Fibroblast of lung (primary cell): ENCODE measurements at regions not wholly inside any gene's neighbourhood (a gene's known extent, or its start where the extent isn't known, plus 50 kb on each side); places are given as distances from the start of the nearest gene placed in this dataset.

Experiments
- EZH2 ChIP-seq: IDR thresholded peaks from 2 replicates; pipeline ENCODE4 v1.5.1; 2012; ENCODE audit warnings: low read length, control low read depth, mild to moderate bottlenecking; ENCODE audit errors: missing control alignments
- TF ChIP-seq, protein P1 (sequence below), 2 donors: IDR thresholded peaks in 1 of 2; conservative IDR thresholded peaks in 1 of 2; 1 replicate in 1 of 2; 2 replicates in 1 of 2; pipeline ENCODE4 v1.5.1; 2011 to 2012; ENCODE audit warnings: low read length in 2 of 2, control low read depth in 1 of 2, inconsistent platforms in 1 of 2, low read depth in 1 of 2, mild to moderate bottlenecking in 1 of 2

DNA sequence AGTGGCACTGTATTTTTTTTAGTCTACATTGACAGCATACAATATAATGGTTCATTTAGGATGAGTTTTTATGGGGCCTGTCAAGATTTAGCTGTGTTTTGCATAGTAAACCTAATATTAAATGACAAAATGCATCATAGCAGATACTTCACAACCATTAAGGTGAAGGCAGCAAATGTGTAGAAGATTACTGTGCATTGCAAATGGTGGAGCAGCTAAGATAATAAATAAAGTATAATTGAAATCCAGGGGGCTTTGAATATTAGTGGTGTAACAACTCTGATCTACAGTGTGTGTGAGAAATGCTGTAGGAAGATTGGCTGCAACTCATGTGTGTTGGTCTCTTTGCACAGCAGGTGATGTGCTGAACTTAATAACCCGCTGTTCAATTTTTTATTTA is 801.9 kb upstream of the CITED2 start:
- TF ChIP-seq, protein P1, sequence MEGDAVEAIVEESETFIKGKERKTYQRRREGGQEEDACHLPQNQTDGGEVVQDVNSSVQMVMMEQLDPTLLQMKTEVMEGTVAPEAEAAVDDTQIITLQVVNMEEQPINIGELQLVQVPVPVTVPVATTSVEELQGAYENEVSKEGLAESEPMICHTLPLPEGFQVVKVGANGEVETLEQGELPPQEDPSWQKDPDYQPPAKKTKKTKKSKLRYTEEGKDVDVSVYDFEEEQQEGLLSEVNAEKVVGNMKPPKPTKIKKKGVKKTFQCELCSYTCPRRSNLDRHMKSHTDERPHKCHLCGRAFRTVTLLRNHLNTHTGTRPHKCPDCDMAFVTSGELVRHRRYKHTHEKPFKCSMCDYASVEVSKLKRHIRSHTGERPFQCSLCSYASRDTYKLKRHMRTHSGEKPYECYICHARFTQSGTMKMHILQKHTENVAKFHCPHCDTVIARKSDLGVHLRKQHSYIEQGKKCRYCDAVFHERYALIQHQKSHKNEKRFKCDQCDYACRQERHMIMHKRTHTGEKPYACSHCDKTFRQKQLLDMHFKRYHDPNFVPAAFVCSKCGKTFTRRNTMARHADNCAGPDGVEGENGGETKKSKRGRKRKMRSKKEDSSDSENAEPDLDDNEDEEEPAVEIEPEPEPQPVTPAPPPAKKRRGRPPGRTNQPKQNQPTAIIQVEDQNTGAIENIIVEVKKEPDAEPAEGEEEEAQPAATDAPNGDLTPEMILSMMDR (conservative IDR thresholded peaks at IDR 0.05 in 1 of 2, IDR thresholded peaks at IDR 0.05 in 1 of 2; ENCODE audit: low read depth in 1 of 2, low read length in 2 of 2), result no peak
- TF ChIP-seq EZH2, result no peak
